ENCODE measurements at regions not wholly inside any gene's neighbourhood (a gene's known extent, or its start where the extent isn't known, plus 50 kb on each side); places are given as distances from the start of the nearest gene placed in this dataset.

DNA sequence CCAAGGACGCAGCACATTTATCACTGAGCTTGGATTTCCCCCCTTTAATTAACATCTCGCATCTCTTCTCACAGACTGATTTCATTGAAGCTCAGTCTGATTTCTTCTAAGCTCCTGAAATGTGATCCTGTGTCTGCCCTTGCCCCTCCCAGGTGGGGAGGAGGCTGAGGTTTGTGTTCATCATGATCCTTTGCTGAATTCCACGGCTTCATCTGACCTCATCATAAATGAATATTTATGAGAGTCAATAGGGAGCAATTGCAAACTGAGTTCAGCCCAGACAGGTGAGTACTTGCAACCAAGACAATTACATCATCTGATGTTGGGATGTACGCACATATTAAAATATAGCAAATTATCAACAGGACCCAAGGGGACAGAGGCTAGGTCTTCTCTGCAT lies 72.4 kb downstream of the MAP1LC3B2 start:
- no peak for TF ChIP-seq ZFX (IDR thresholded peaks at IDR 0.05; ENCODE audit: borderline replicate concordance)
- TF ChIP-seq, protein P1, sequence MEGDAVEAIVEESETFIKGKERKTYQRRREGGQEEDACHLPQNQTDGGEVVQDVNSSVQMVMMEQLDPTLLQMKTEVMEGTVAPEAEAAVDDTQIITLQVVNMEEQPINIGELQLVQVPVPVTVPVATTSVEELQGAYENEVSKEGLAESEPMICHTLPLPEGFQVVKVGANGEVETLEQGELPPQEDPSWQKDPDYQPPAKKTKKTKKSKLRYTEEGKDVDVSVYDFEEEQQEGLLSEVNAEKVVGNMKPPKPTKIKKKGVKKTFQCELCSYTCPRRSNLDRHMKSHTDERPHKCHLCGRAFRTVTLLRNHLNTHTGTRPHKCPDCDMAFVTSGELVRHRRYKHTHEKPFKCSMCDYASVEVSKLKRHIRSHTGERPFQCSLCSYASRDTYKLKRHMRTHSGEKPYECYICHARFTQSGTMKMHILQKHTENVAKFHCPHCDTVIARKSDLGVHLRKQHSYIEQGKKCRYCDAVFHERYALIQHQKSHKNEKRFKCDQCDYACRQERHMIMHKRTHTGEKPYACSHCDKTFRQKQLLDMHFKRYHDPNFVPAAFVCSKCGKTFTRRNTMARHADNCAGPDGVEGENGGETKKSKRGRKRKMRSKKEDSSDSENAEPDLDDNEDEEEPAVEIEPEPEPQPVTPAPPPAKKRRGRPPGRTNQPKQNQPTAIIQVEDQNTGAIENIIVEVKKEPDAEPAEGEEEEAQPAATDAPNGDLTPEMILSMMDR (IDR thresholded peaks at IDR 0.05), result no peak
- H3K27ac ChIP-seq, result peak overlapping the region; percentile 10; the same call in 1 of the 2 replicates

DNA sequence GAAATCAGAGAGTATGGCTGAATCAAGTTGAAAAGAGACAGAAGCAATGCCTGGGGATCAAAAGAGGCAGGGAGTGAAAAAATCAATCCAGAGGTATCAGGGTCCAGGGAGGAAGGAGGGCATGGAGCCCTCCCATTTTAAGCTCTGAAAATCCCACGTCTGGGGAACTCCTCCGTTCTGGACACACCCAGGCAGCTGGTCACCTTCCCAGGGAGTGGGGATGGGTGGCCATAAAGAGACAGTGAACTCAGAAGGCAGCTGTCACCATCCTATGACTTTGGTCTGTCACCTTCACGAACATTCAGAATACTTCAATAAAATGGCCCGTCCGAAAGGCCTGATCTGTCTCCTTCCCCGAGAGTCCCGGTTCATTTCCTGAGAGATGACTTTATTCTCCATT lies 71.6 kb downstream of the MAP1LC3B2 start:
- TF ChIP-seq ZFX (IDR thresholded peaks at IDR 0.05; ENCODE audit: borderline replicate concordance), result no peak
- TF ChIP-seq, protein P1 (IDR thresholded peaks at IDR 0.05), result no peak
- no peak overlapping the region for H3K27ac ChIP-seq

DNA sequence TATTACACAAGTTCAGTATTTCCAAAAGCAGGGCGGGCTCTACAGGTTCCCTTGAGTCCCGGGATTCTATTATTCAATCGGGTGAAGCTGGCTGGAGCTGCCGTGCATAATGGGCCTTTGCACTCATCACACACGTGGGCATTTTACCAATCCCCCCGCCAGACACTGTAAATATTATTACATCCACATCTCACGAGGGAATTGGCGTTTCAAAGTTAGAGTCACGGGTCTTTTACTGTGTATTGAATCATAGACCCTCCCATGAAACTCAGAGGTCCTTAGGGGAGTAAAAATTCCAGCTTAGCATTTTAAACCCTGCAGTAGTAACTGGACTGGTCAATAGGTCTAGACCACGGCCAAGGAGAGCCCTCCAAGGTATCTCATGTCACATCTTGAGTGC lies 70.3 kb downstream of the MAP1LC3B2 start:
- TF ChIP-seq, protein P1 (IDR thresholded peaks at IDR 0.05), result no peak
- no peak overlapping the region for H3K27ac ChIP-seq

GRCh38 chr12:116628989-116629388 lies 69.8 kb downstream of the MAP1LC3B2 start:
- H3K27ac ChIP-seq, result no peak overlapping the region
- TF ChIP-seq ZFX (IDR thresholded peaks at IDR 0.05; ENCODE audit: borderline replicate concordance), result no peak
- TF ChIP-seq, protein P1 (IDR thresholded peaks at IDR 0.05), result no peak

- TF ChIP-seq ZFX (IDR thresholded peaks at IDR 0.05; ENCODE audit: borderline replicate concordance), result no peak
- TF ChIP-seq, protein P1 (IDR thresholded peaks at IDR 0.05), result no peak
- no peak overlapping the region for H3K27ac ChIP-seq
These were observed 69.2 kb downstream of the MAP1LC3B2 start for GRCh38 chr12:116628450-116628793.

Measured in 22Rv1 (cell line).